NCI-H69 (cell line): ENCODE measurements at regions not wholly inside any gene's neighbourhood (a gene's known extent, or its start where the extent isn't known, plus 50 kb on each side); places are given as distances from the start of the nearest gene placed in this dataset.
A peak's percentile ranks its signal among the peaks of the same experiment; 100 is the strongest.

Experiments
- DNase-seq: peaks from one replicate; lab custom pipeline; 2025; lab: John Stamatoyannopoulos, UW

- no peak for DNase-seq
Observed at GRCh38 chr9:107874591-107875369, 385.2 kb upstream of the KLF4 start.

- DNase-seq, result no peak
Observed at GRCh38 chr9:107874137-107874536, 384.6 kb upstream of the KLF4 start.

- DNase-seq, result peak; percentile 13
Observed at GRCh38 chr9:107872457-107873192, 383.1 kb upstream of the KLF4 start.

GRCh38 chr9:107870927-107871680, 381.5 kb upstream of the KLF4 start:
- peak; percentile 40 for DNase-seq

- DNase-seq, result no peak
Observed at GRCh38 chr9:107870221-107870620, 380.7 kb upstream of the KLF4 start.

GRCh38 chr9:107869111-107869510, 379.5 kb upstream of the KLF4 start:
- DNase-seq, result no peak

- DNase-seq, result no peak
Observed at GRCh38 chr9:107868186-107868585, 378.6 kb upstream of the KLF4 start.

GRCh38 chr9:107867738-107868137, 378.2 kb upstream of the KLF4 start:
- DNase-seq, result no peak

GRCh38 chr9:107866711-107867311, 377.2 kb upstream of the KLF4 start:
- DNase-seq, result no peak

GRCh38 chr9:107863396-107863795, 373.8 kb upstream of the KLF4 start:
- DNase-seq, result no peak

- no peak for DNase-seq
Observed at GRCh38 chr9:107862881-107863280, 373.3 kb upstream of the KLF4 start.

GRCh38 chr9:107862323-107862722, 372.8 kb upstream of the KLF4 start:
- no peak for DNase-seq

- no peak for DNase-seq
Observed at GRCh38 chr9:107861075-107861474, 371.5 kb upstream of the KLF4 start.

- no peak for DNase-seq
Observed at GRCh38 chr9:107858260-107858659, 368.7 kb upstream of the KLF4 start.

- DNase-seq, result no peak
Observed at GRCh38 chr9:107856633-107857032, 367.1 kb upstream of the KLF4 start.

- no peak for DNase-seq
Observed at GRCh38 chr9:107855164-107855563, 365.6 kb upstream of the KLF4 start.

- DNase-seq, result no peak
Observed at GRCh38 chr9:107853461-107853860, 363.9 kb upstream of the KLF4 start.

GRCh38 chr9:107852891-107853290, 363.3 kb upstream of the KLF4 start:
- no peak for DNase-seq

GRCh38 chr9:107850653-107851052, 361.1 kb upstream of the KLF4 start:
- no peak for DNase-seq

- DNase-seq, result no peak
Observed at GRCh38 chr9:107847978-107848964, 358.7 kb upstream of the KLF4 start.

GRCh38 chr9:107842530-107842929, 353.0 kb upstream of the KLF4 start:
- no peak for DNase-seq
